Neural cell (in vitro differentiated cells): ENCODE measurements at regions not wholly inside any gene's neighbourhood (a gene's known extent, or its start where the extent isn't known, plus 50 kb on each side); places are given as distances from the start of the nearest gene placed in this dataset.

Experiments
- H2AFZ ChIP-seq: fragments of 200-600, 300-800 bp; sonication (generic), shearing (Covaris generic); 2 replicates; pipeline ENCODE4 v1.6.0; 2014; ENCODE audit warnings: low read depth, mild to moderate bottlenecking, antibody characterized with exemption, low read length, moderate library complexity
- H3F3A ChIP-seq: fragments of 200-600 bp; shearing (Covaris generic); 2 replicates; pipeline ENCODE4 v1.6.1; 2016; ENCODE audit warnings: mild to moderate bottlenecking, moderate library complexity, mixed read lengths, antibody characterized with exemption, low read length; ENCODE audit not compliant: insufficient read depth, poor library complexity, severe bottlenecking
- H3K27ac ChIP-seq: fragments of 200-600, 300-800 bp; sonication (generic), shearing (Covaris generic); 2 replicates; pipeline ENCODE4 v1.5.1; 2014; ENCODE audit warnings: mild to moderate bottlenecking, low read length, moderate library complexity
- H3K27me3 ChIP-seq: fragments of 300-800, 200-600 bp; sonication (generic), shearing (Covaris generic); 2 replicates; pipeline ENCODE4 v1.6.0; 2014; ENCODE audit warnings: mild to moderate bottlenecking, low read depth, low read length, moderate library complexity; ENCODE audit not compliant: insufficient read depth
- H3K36me3 ChIP-seq: fragments of 300-800, 200-600 bp; sonication (generic), shearing (Covaris generic); 2 replicates; pipeline ENCODE4 v1.5.1; 2014; ENCODE audit warnings: mild to moderate bottlenecking, antibody characterized with exemption, low read length, moderate library complexity; ENCODE audit not compliant: insufficient read depth
- H3K4me2 ChIP-seq: fragments of 300-800, 200-600 bp; sonication (generic), shearing (Covaris generic); 2 replicates; pipeline ENCODE4 v1.6.0; 2014; ENCODE audit warnings: mild to moderate bottlenecking, low read length
- H3K4me3 ChIP-seq: fragments of 300-800, 200-600 bp; sonication (generic), shearing (Covaris generic); 2 replicates; pipeline ENCODE4 v1.5.1; 2014; ENCODE audit warnings: mild to moderate bottlenecking, low read length, moderate library complexity
- H3K79me2 ChIP-seq: fragments of 200-600 bp; shearing (Covaris generic); replicated peaks from 2 replicates; pipeline ENCODE4 v1.6.0; 2014; ENCODE audit warnings: mild to moderate bottlenecking, low read length, moderate library complexity; ENCODE audit not compliant: insufficient read depth
- H3K9ac ChIP-seq: fragments of 300-800, 200-600 bp; sonication (generic), shearing (Covaris generic); 2 replicates; pipeline ENCODE4 v1.6.1; 2016; ENCODE audit warnings: mild to moderate bottlenecking, low read length, mixed read lengths
- H3K9me2 ChIP-seq: fragments of 200-600 bp; shearing (Covaris generic); 2 replicates; pipeline ENCODE4 v1.6.1; 2016; ENCODE audit warnings: mild to moderate bottlenecking, low read length, mixed read lengths; ENCODE audit not compliant: insufficient read depth
- H3K9me3 ChIP-seq: fragments of 200-600, 300-800 bp; sonication (generic), shearing (Covaris generic); 2 replicates; pipeline ENCODE4 v1.6.1; 2016; ENCODE audit warnings: mild to moderate bottlenecking, mixed run types, low read length, moderate library complexity, mixed read lengths
- H4K20me1 ChIP-seq: fragments of 200-600 bp; shearing (Covaris generic); 2 replicates; pipeline ENCODE4 v1.6.1; 2016; ENCODE audit warnings: mild to moderate bottlenecking, mixed run types; ENCODE audit not compliant: insufficient read depth
- EP300 ChIP-seq: fragments of 450-650 bp; conservative IDR thresholded peaks from 2 replicates; pipeline ENCODE4 v1.6.1; 2014; ENCODE audit warnings: antibody characterized with exemption, mild to moderate bottlenecking, moderate library complexity; ENCODE audit not compliant: poor library complexity, severe bottlenecking
- EZH2 ChIP-seq: fragments of 200-600, 300-800 bp; shearing (Covaris generic), sonication (generic); IDR thresholded peaks from 2 replicates; pipeline ENCODE4 v1.6.1; 2014; ENCODE audit warnings: antibody characterized with exemption, low read length, borderline replicate concordance, mild to moderate bottlenecking; ENCODE audit not compliant: insufficient read depth, poor library complexity, severe bottlenecking
- MXI1 ChIP-seq: fragments of 450-650 bp; conservative IDR thresholded peaks from 2 replicates; pipeline ENCODE4 v1.6.1; 2014; ENCODE audit warnings: antibody characterized with exemption, mild to moderate bottlenecking; ENCODE audit not compliant: poor library complexity, severe bottlenecking
- POLR2AphosphoS5 ChIP-seq: IDR thresholded peaks from 2 replicates; pipeline ENCODE4 v1.6.1; 2012
- RAD21 ChIP-seq: fragments of 450-650 bp; conservative IDR thresholded peaks from 2 replicates; pipeline ENCODE4 v1.6.1; 2014; ENCODE audit warnings: antibody characterized with exemption, mild to moderate bottlenecking, moderate library complexity
- SMC3 ChIP-seq: fragments of 450-650 bp; conservative IDR thresholded peaks from 2 replicates; pipeline ENCODE4 v1.6.1; 2014; ENCODE audit warnings: antibody characterized with exemption, mild to moderate bottlenecking, moderate library complexity; ENCODE audit not compliant: poor library complexity
- TAF1 ChIP-seq: IDR thresholded peaks from 2 replicates; pipeline ENCODE4 v1.6.1; 2012; ENCODE audit warnings: low read depth
- TF ChIP-seq, protein P1 (sequence below): IDR thresholded peaks from 2 replicates; pipeline ENCODE4 v1.6.1; 2012; ENCODE audit warnings: borderline replicate concordance
- TF ChIP-seq, protein P2 (sequence below): fragments of 450-650 bp; IDR thresholded peaks from 2 replicates; pipeline ENCODE4 v1.5.1; 2014; ENCODE audit warnings: antibody characterized with exemption, mild to moderate bottlenecking, moderate library complexity; ENCODE audit not compliant: poor library complexity, severe bottlenecking

DNA sequence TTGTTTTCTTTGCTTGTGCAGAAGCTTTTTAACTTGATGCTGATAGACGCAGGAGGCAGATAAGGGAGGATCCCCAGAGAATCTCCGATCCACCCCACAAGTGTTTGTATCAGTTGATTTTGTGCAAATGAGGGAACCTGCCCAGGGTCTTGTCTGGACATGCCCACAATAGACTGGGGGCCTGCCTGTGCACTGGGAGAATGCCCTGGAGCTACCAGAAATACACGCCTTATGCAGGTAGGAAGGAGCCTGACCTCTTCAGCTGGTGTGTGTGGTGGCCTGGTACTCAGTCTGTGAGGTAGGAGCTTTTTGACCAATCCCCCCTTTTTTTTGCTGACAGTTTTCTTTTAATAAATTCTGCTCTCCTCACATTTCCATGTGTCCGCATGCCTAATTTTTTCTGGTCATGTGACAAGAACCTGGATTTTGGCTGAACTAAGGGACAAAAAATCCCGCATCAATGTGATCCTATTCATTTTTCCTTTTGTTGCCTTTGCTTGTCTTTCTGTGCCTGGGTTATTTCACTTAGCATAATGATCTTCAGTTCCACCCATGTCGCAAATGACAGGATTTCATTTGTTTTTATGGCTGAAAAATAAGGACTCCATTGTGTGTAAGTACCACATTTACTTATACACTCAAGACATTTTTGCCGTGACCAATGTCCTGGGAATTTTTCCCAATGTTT, 430.6 kb upstream of the NRG3 start:
- Histone ChIP-seq H3K27ac (no peak overlapping the region), H3F3A (no peaks in the 10 kb centered on the region), H3K27me3 (no peaks in the 10 kb centered on the region), H3K36me3 (no peaks in the 10 kb centered on the region), H3K9ac (no peak overlapping the region), H3K9me3 (no peaks in the 10 kb centered on the region), H2AFZ (no peak overlapping the region), H3K79me2 (no peaks in the 10 kb centered on the region), H3K4me2 (no peak overlapping the region), H3K4me3 (no peak overlapping the region), H3K9me2 (no peaks in the 10 kb centered on the region), H4K20me1 (no peaks in the 10 kb centered on the region)
- TF ChIP-seq TAF1 (no peak), RAD21 (no peak), EP300 (no peak), MXI1 (no peak), EZH2 (no peak)

DNA sequence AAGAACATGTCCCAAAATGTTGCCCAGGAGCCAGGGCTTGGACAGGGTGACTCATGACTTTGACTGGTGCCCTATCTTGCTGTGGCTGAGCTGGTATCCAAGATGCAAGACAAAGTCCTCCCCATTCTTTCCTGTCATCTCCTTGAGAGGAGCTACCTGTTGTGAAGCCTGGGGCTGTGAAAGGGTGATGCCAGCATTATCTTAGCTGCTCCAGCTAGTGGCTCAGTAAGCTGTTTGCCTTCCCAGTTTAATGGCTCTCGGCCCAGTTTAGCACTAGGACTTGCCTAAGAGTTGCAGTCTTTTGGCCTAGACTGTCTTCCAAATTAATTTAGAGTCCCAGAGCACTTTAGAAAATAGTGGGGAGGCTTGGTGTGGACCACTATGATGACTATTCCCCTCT, 424.3 kb upstream of the NRG3 start:
- Histone ChIP-seq H3K4me3 (no peak overlapping the region), H3K9me2 (no peaks in the 10 kb centered on the region), H3K36me3 (no peaks in the 10 kb centered on the region), H3F3A (no peaks in the 10 kb centered on the region), H3K27me3 (no peaks in the 10 kb centered on the region), H3K9me3 (no peaks in the 10 kb centered on the region), H3K4me2 (no peak overlapping the region), H2AFZ (no peak overlapping the region), H3K79me2 (no peaks in the 10 kb centered on the region), H4K20me1 (no peaks in the 10 kb centered on the region), H3K27ac (no peak overlapping the region), H3K9ac (no peak overlapping the region)
- TF ChIP-seq RAD21 (no peak), TAF1 (no peak), EP300 (no peak), EZH2 (no peak), SMC3 (no peak), POLR2AphosphoS5 (no peak), MXI1 (no peak)
- TF ChIP-seq, protein P1, sequence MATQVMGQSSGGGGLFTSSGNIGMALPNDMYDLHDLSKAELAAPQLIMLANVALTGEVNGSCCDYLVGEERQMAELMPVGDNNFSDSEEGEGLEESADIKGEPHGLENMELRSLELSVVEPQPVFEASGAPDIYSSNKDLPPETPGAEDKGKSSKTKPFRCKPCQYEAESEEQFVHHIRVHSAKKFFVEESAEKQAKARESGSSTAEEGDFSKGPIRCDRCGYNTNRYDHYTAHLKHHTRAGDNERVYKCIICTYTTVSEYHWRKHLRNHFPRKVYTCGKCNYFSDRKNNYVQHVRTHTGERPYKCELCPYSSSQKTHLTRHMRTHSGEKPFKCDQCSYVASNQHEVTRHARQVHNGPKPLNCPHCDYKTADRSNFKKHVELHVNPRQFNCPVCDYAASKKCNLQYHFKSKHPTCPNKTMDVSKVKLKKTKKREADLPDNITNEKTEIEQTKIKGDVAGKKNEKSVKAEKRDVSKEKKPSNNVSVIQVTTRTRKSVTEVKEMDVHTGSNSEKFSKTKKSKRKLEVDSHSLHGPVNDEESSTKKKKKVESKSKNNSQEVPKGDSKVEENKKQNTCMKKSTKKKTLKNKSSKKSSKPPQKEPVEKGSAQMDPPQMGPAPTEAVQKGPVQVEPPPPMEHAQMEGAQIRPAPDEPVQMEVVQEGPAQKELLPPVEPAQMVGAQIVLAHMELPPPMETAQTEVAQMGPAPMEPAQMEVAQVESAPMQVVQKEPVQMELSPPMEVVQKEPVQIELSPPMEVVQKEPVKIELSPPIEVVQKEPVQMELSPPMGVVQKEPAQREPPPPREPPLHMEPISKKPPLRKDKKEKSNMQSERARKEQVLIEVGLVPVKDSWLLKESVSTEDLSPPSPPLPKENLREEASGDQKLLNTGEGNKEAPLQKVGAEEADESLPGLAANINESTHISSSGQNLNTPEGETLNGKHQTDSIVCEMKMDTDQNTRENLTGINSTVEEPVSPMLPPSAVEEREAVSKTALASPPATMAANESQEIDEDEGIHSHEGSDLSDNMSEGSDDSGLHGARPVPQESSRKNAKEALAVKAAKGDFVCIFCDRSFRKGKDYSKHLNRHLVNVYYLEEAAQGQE, result no peak
- TF ChIP-seq, protein P2, sequence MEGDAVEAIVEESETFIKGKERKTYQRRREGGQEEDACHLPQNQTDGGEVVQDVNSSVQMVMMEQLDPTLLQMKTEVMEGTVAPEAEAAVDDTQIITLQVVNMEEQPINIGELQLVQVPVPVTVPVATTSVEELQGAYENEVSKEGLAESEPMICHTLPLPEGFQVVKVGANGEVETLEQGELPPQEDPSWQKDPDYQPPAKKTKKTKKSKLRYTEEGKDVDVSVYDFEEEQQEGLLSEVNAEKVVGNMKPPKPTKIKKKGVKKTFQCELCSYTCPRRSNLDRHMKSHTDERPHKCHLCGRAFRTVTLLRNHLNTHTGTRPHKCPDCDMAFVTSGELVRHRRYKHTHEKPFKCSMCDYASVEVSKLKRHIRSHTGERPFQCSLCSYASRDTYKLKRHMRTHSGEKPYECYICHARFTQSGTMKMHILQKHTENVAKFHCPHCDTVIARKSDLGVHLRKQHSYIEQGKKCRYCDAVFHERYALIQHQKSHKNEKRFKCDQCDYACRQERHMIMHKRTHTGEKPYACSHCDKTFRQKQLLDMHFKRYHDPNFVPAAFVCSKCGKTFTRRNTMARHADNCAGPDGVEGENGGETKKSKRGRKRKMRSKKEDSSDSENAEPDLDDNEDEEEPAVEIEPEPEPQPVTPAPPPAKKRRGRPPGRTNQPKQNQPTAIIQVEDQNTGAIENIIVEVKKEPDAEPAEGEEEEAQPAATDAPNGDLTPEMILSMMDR, result no peak
